MCF 10A (cell line): ENCODE measurements at regions not wholly inside any gene's neighbourhood (a gene's known extent, or its start where the extent isn't known, plus 50 kb on each side); places are given as distances from the start of the nearest gene placed in this dataset.
A peak's percentile ranks its signal among the peaks of the same experiment; 100 is the strongest.
"Not testable (repeated sequence)": the region's sequence is repeated elsewhere in the genome, so short reads cannot be mapped to it uniquely, and the experiment has no call there.

Experiments used
- BruUV-seq: library from RNA; stranded (reverse); fragments of 400-500 nt; replicated peaks from 2 replicates; lab custom pipeline; 2021; lab: Mats Ljungman, UMichigan
- CTCF ChIA-PET: fragments of 300-600 bp; sonication (Branson Sonifier 250); formaldehyde crosslinking; extraction: SDS; loops from one replicate; lab custom pipeline; 2021; ENCODE audit warnings: antibody characterized with exemption, inconsistent platforms; lab: Yijun Ruan, JAX
- POLR2A ChIA-PET: fragments of 300-600, 350-650 bp; sonication (Branson Sonifier 250); formaldehyde crosslinking; extraction: SDS; loops from one replicate; lab custom pipeline; 2020; ENCODE audit warnings: antibody characterized with exemption, inconsistent platforms; lab: Yijun Ruan, JAX
- DNase-seq: peaks from one replicate; pipeline ENCODE4 v3.0.0-alpha.2; 2018; ENCODE audit not compliant: unreplicated experiment
- H3K27ac Mint-ChIP-seq: one replicate; pipeline ENCODE4 v1.8.0; 2022; ENCODE audit warnings: mild to moderate bottlenecking, low read depth, mixed read lengths; ENCODE audit not compliant: unreplicated experiment
- H3K27me3 Mint-ChIP-seq: one replicate; pipeline ENCODE4 v1.8.0; 2022; ENCODE audit warnings: mixed read lengths; ENCODE audit not compliant: insufficient read depth, unreplicated experiment
- H3K36me3 Mint-ChIP-seq: one replicate; pipeline ENCODE4 v1.8.0; 2022; ENCODE audit warnings: mild to moderate bottlenecking, moderate library complexity, mixed read lengths; ENCODE audit not compliant: insufficient read depth, unreplicated experiment
- H3K4me1 Mint-ChIP-seq: one replicate; pipeline ENCODE4 v1.8.0; 2022; ENCODE audit warnings: mixed read lengths; ENCODE audit not compliant: insufficient read depth, unreplicated experiment
- H3K4me3 Mint-ChIP-seq: one replicate; pipeline ENCODE4 v1.8.0; 2022; ENCODE audit warnings: mild to moderate bottlenecking, moderate library complexity, mixed read lengths; ENCODE audit not compliant: unreplicated experiment
- H3K9me3 Mint-ChIP-seq: one replicate; pipeline ENCODE4 v1.8.0; 2022; ENCODE audit warnings: mixed read lengths; ENCODE audit not compliant: unreplicated experiment
- CTCF ChIP-seq: fragments of 200-600 bp; IDR thresholded peaks from one replicate; pipeline ENCODE4 v1.8.0; 2022; ENCODE audit warnings: antibody characterized with exemption, mild to moderate bottlenecking; ENCODE audit not compliant: unreplicated experiment
- intact Hi-C: fragments of 100-400 bp; cut with micrococcal nuclease; formaldehyde crosslinking; loops from 2 replicates; pipeline ENCODE4 v1.14.1; 2022

DNA sequence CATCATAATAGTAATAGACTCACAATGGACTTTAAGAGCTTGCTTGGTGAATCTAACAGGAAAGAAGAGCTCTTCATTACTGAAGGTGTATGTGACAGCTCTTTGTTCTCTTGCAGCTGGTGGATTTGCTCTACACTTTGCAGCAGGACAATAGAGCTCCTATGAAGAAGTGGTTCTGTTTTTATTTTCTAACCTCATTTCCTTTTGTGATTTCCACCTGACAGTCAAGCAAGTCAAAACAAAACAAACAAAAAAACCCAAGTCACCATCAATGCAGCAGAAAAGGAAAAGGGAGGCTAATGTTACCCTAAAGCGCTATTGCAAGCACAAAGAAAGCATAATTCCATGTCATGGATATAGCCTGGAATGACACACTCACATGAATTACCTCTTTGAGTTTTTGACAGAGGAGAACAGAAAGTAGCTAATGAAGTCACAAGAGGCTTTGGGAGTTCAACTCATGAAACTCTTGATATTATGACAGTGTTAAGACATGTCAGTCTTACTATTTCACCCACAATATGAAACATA is 1188.1 kb downstream of the EPHA7 start:
- no peak for DNase-seq
- Mint-ChIP-seq H3K27me3 (peaks cover 29% of the 10 kb centered on the region), H3K9me3 (no peaks in the 10 kb centered on the region), H3K4me1 (no peaks in the 10 kb centered on the region), H3K4me3 (no peak overlapping the region), H3K36me3 (no peaks in the 10 kb centered on the region), H3K27ac (no peak overlapping the region)
- intact Hi-C loops, result no loop called here
- ChIA-PET CTCF (no interaction called here), POLR2A (no interaction called here)
- TF ChIP-seq CTCF, result no peak
- no TSS peak for BruUV-seq

- BruUV-seq, POLR2A ChIA-PET, H3K36me3 Mint-ChIP-seq, intact Hi-C loops, H3K27me3 Mint-ChIP-seq, H3K4me1 Mint-ChIP-seq, H3K27ac Mint-ChIP-seq, DNase-seq, H3K4me3 Mint-ChIP-seq: not testable (repeated sequence)
- CTCF ChIA-PET, result interaction anchor here (0.6 kb wide), 1 partner anchor 16 kb away, joined by 3 read pairs; no protein-coding TSS in a partner anchor
- peaks cover 12% of the 10 kb centered on the region for H3K9me3 Mint-ChIP-seq
Measured at GRCh38 chr6:92219987-92220386, 1199.4 kb downstream of the EPHA7 start.

DNA sequence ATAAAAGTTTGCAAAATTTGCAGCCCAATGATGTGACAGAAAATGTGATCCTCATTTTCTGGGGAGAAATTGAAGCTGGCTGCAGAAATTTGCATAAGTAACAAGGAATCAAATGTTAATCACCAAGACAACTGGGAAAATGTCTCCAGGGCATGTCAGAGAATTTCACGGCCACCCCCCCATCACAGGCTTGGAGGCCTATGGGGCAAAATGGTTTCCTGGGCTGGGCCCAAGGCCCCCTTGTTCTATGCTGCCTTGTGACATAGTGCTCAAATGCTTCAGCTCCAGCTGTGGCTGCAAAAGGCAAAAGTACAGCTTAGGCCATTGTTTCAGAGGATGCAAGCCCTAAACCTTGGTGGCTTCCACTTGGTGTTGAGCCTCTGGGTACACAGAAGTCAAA is 1202.6 kb downstream of the EPHA7 start:
- intact Hi-C loops, result no loop called here
- Mint-ChIP-seq H3K9me3 (peaks cover 17% of the 10 kb centered on the region), H3K36me3 (no peaks in the 10 kb centered on the region), H3K4me1 (no peaks in the 10 kb centered on the region), H3K4me3 (no peak overlapping the region), H3K27ac (no peak overlapping the region), H3K27me3 (peaks cover 11% of the 10 kb centered on the region)
- ChIA-PET CTCF (interaction anchor here (0.8 kb wide), 1 partner anchor 318 kb away, joined by 3 read pairs; no protein-coding TSS in a partner anchor), POLR2A (no interaction called here)
- no peak for TF ChIP-seq CTCF
- no TSS peak for BruUV-seq
- no peak for DNase-seq

GRCh38 chr6:92201618-92202017 is 1217.7 kb downstream of the EPHA7 start:
- ChIA-PET POLR2A (interaction anchor here (1.1 kb wide), 1 partner anchor 18 kb away, joined by 3 read pairs; no protein-coding TSS in a partner anchor), CTCF (interaction anchor here (1.6 kb wide), 1 partner anchor 872 kb away, joined by 4 read pairs; no protein-coding TSS in a partner anchor)
- no peaks in the 10 kb centered on the region for H3K4me1 Mint-ChIP-seq
- H3K4me3 Mint-ChIP-seq, result no peak overlapping the region
- BruUV-seq, result no TSS peak
- intact Hi-C loops, result no loop called here
- peak; percentile 18 for DNase-seq
- TF ChIP-seq CTCF, result no peak
- no peaks in the 10 kb centered on the region for H3K27me3 Mint-ChIP-seq
- H3K9me3 Mint-ChIP-seq, result peaks cover 4% of the 10 kb centered on the region
- no peaks in the 10 kb centered on the region for H3K36me3 Mint-ChIP-seq
- H3K27ac Mint-ChIP-seq, result no peak overlapping the region
